Retinal pigment epithelial cell (primary cell): ENCODE measurements at regions not wholly inside any gene's neighbourhood (a gene's known extent, or its start where the extent isn't known, plus 50 kb on each side); places are given as distances from the start of the nearest gene placed in this dataset.
A peak's percentile ranks its signal among the peaks of the same experiment; 100 is the strongest.

ENCODE experiments used
- DNase-seq: peaks from one replicate; pipeline ENCODE4 v3.0.0-alpha.2; 2010; ENCODE audit warnings: low read depth
- H3K4me3 ChIP-seq: 2 replicates; pipeline ENCODE4 v1.5.1; 2011; ENCODE audit warnings: mild to moderate bottlenecking, low read length, control low read depth, moderate library complexity
- CTCF ChIP-seq: conservative IDR thresholded peaks from 2 replicates; pipeline ENCODE4 v1.5.1; 2011; ENCODE audit warnings: low read depth, low read length, control low read depth, inconsistent platforms

GRCh38 chr12:97995559-97995958 is 519.8 kb upstream of the TMPO start:
- DNase-seq: no peak
- TF ChIP-seq CTCF: no peak

GRCh38 chr12:98001430-98001829 is 514.0 kb upstream of the TMPO start:
- no peak for TF ChIP-seq CTCF
- no peak overlapping the region for H3K4me3 ChIP-seq
- DNase-seq: no peak

More at GRCh38 chr12:97995559-97995958, 519.8 kb upstream of the TMPO start:
- no peak overlapping the region for H3K4me3 ChIP-seq

- TF ChIP-seq CTCF: peak; percentile 61
- DNase-seq: no peak
- H3K4me3 ChIP-seq: no peak overlapping the region
Measured at GRCh38 chr12:98002887-98003493, 512.4 kb upstream of the TMPO start.

- TF ChIP-seq CTCF: no peak
- no peak for DNase-seq
- H3K4me3 ChIP-seq: no peak overlapping the region
Measured at GRCh38 chr12:98007963-98008362, 507.4 kb upstream of the TMPO start.

GRCh38 chr12:98013560-98013959 is 501.8 kb upstream of the TMPO start:
- TF ChIP-seq CTCF: no peak
- no peak overlapping the region for H3K4me3 ChIP-seq
- no peak for DNase-seq

GRCh38 chr12:98018836-98019235 is 496.6 kb upstream of the TMPO start:
- no peak for TF ChIP-seq CTCF
- no peak for DNase-seq

GRCh38 chr12:98020376-98020775 is 495.0 kb upstream of the TMPO start:
- DNase-seq: no peak
- no peak overlapping the region for H3K4me3 ChIP-seq
- no peak for TF ChIP-seq CTCF

More at GRCh38 chr12:98018836-98019235, 496.6 kb upstream of the TMPO start:
- H3K4me3 ChIP-seq: no peak overlapping the region
